Mesendoderm (in vitro differentiated cells): ENCODE measurements at regions not wholly inside any gene's neighbourhood (a gene's known extent, or its start where the extent isn't known, plus 50 kb on each side); places are given as distances from the start of the nearest gene placed in this dataset.

Source experiments
- DNase-seq: peaks from one replicate; pipeline ENCODE4 v3.0.0; 2013
- H2AK5ac ChIP-seq: 2 replicates; pipeline ENCODE4 v1.6.1; 2013; ENCODE audit warnings: low read length, inconsistent platforms
- H2BK120ac ChIP-seq: 2 replicates; pipeline ENCODE4 v1.6.1; 2013; ENCODE audit warnings: low read depth, mild to moderate bottlenecking, low read length, moderate library complexity, mixed read lengths
- H2BK15ac ChIP-seq: replicated peaks from 2 replicates; pipeline ENCODE4 v1.6.1; 2013; ENCODE audit warnings: low read depth, mild to moderate bottlenecking, moderate library complexity
- H2BK5ac ChIP-seq: 2 replicates; pipeline ENCODE4 v1.6.1; 2013; ENCODE audit warnings: low read length, inconsistent platforms
- H3K18ac ChIP-seq: 2 replicates; pipeline ENCODE4 v1.6.1; 2013; ENCODE audit warnings: mild to moderate bottlenecking, low read length, mixed read lengths
- H3K23ac ChIP-seq: one replicate; pipeline ENCODE4 v1.6.1; 2013; ENCODE audit warnings: low read length
- H3K27ac ChIP-seq: 2 replicates; pipeline ENCODE4 v1.5.1; 2013; ENCODE audit warnings: low read depth, mild to moderate bottlenecking, inconsistent platforms, low read length, moderate library complexity
- H3K27me3 ChIP-seq: 2 replicates; pipeline ENCODE4 v1.6.1; 2013; ENCODE audit warnings: low read length, control low read depth, mild to moderate bottlenecking, inconsistent platforms; ENCODE audit not compliant: insufficient read depth, poor library complexity
- H3K36me3 ChIP-seq: 2 replicates; pipeline ENCODE4 v1.6.1; 2013; ENCODE audit warnings: low read length, inconsistent platforms; ENCODE audit not compliant: control insufficient read depth, insufficient read depth
- H3K4ac ChIP-seq: one replicate; pipeline ENCODE4 v1.6.1; 2013; ENCODE audit warnings: low read depth, mild to moderate bottlenecking, low read length, moderate library complexity
- H3K4me1 ChIP-seq: 2 replicates; pipeline ENCODE4 v1.6.1; 2013; ENCODE audit warnings: low read depth, low read length, inconsistent platforms; ENCODE audit not compliant: control insufficient read depth
- H3K4me2 ChIP-seq: 2 replicates; pipeline ENCODE4 v1.6.1; 2013; ENCODE audit warnings: low read length
- H3K4me3 ChIP-seq: 2 replicates; pipeline ENCODE4 v1.5.1; 2013; ENCODE audit warnings: mild to moderate bottlenecking, low read length
- H3K56ac ChIP-seq: one replicate; pipeline ENCODE4 v1.6.1; 2013; ENCODE audit warnings: low read length
- H3K79me1 ChIP-seq: 2 replicates; pipeline ENCODE4 v1.6.1; 2013; ENCODE audit warnings: low read length, inconsistent platforms
- H3K79me2 ChIP-seq: 2 replicates; pipeline ENCODE4 v1.6.1; 2013; ENCODE audit warnings: mild to moderate bottlenecking, low read length; ENCODE audit not compliant: control insufficient read depth, insufficient read depth
- H3K9ac ChIP-seq: 2 replicates; pipeline ENCODE4 v1.6.1; 2013; ENCODE audit warnings: low read length, inconsistent platforms
- H4K5ac ChIP-seq: one replicate; pipeline ENCODE4 v1.6.1; 2013; ENCODE audit warnings: low read length
- H4K8ac ChIP-seq: one replicate; pipeline ENCODE4 v1.6.1; 2013; ENCODE audit warnings: low read depth, mild to moderate bottlenecking, control low read depth, low read length, moderate library complexity
- WGBS: extraction: QIAGEN DNeasy Blood & Tissue Kit; methylation state at CpG from one replicate; pipeline ENCODE4 v1.1.7; 2013; ENCODE audit warnings: low lambda C conversion rate, missing lambda C conversion rate; ENCODE audit not compliant: insufficient coverage; ENCODE audit errors: extremely low coverage; 5-methylcytosine and 5-hydroxymethylcytosine counted together

- Histone ChIP-seq H3K4me2 (no peak overlapping the region), H2BK15ac (no peak overlapping the region), H3K79me2 (no peaks in the 10 kb centered on the region), H4K8ac (no peak overlapping the region), H3K18ac (no peak overlapping the region), H2BK5ac (no peak overlapping the region), H4K5ac (no peak overlapping the region), H2BK120ac (no peak overlapping the region), H3K4me1 (no peaks in the 10 kb centered on the region), H2AK5ac (no peak overlapping the region), H3K79me1 (no peaks in the 10 kb centered on the region), H3K4ac (no peak overlapping the region), H3K36me3 (no peaks in the 10 kb centered on the region), H3K23ac (no peak overlapping the region), H3K27me3 (no peaks in the 10 kb centered on the region), H3K4me3 (no peak overlapping the region), H3K56ac (no peak overlapping the region), H3K9ac (no peak overlapping the region), H3K27ac (no peak overlapping the region)
- no peak for DNase-seq
- WGBS, result no CpG with 5 or more reads among the region's 14 CpGs
Observed at GRCh38 chr20:57786304-57786932, 76.6 kb upstream of the PMEPA1 start.

- Histone ChIP-seq H4K5ac (no peak overlapping the region), H2BK15ac (no peak overlapping the region), H3K36me3 (no peaks in the 10 kb centered on the region), H3K23ac (no peak overlapping the region), H3K79me2 (no peaks in the 10 kb centered on the region), H3K56ac (no peak overlapping the region), H3K4me1 (no peaks in the 10 kb centered on the region), H3K9ac (no peak overlapping the region), H3K4ac (no peak overlapping the region), H3K79me1 (no peaks in the 10 kb centered on the region), H3K27ac (no peak overlapping the region), H3K18ac (no peak overlapping the region), H2BK120ac (no peak overlapping the region), H3K4me2 (no peak overlapping the region), H3K4me3 (no peak overlapping the region), H2AK5ac (no peak overlapping the region), H4K8ac (no peak overlapping the region), H2BK5ac (no peak overlapping the region), H3K27me3 (no peaks in the 10 kb centered on the region)
- DNase-seq, result no peak
- no CpG with 5 or more reads among the region's 6 CpGs for WGBS
Observed at GRCh38 chr20:57785720-57786119, 75.9 kb upstream of the PMEPA1 start.

GRCh38 chr20:57785061-57785460, 75.2 kb upstream of the PMEPA1 start:
- no peaks in the 10 kb centered on the region for H3K79me2 ChIP-seq
- no peak for DNase-seq
- WGBS, result no CpG with 5 or more reads among the region's 4 CpGs

GRCh38 chr20:57783956-57784837, 74.4 kb upstream of the PMEPA1 start:
- H2BK5ac ChIP-seq, result no peak overlapping the region
- H3K56ac ChIP-seq, result no peak overlapping the region
- H3K79me2 ChIP-seq, result no peaks in the 10 kb centered on the region
- no peak overlapping the region for H2AK5ac ChIP-seq
- H3K4ac ChIP-seq, result no peak overlapping the region
- no peak overlapping the region for H3K4me2 ChIP-seq
- H3K18ac ChIP-seq, result no peak overlapping the region
- no peaks in the 10 kb centered on the region for H3K27me3 ChIP-seq
- no peak overlapping the region for H4K5ac ChIP-seq
- no peak overlapping the region for H2BK15ac ChIP-seq
- WGBS, result no CpG with 5 or more reads among the region's 10 CpGs
- H3K36me3 ChIP-seq, result no peaks in the 10 kb centered on the region
- no peaks in the 10 kb centered on the region for H3K4me1 ChIP-seq
- H2BK120ac ChIP-seq, result no peak overlapping the region
- no peak overlapping the region for H3K27ac ChIP-seq
- no peak overlapping the region for H3K9ac ChIP-seq
- DNase-seq, result no peak
- peak overlapping the region; percentile 89 for H3K23ac ChIP-seq
- H3K4me3 ChIP-seq, result no peak overlapping the region
- no peaks in the 10 kb centered on the region for H3K79me1 ChIP-seq
- H4K8ac ChIP-seq, result no peak overlapping the region

More at GRCh38 chr20:57785061-57785460, 75.2 kb upstream of the PMEPA1 start:
- H3K4me3 ChIP-seq, result no peak overlapping the region
- H3K18ac ChIP-seq, result no peak overlapping the region
- no peaks in the 10 kb centered on the region for H3K4me1 ChIP-seq
- no peak overlapping the region for H3K4ac ChIP-seq
- H3K36me3 ChIP-seq, result no peaks in the 10 kb centered on the region
- H3K27me3 ChIP-seq, result no peaks in the 10 kb centered on the region
- no peak overlapping the region for H3K9ac ChIP-seq
- H2BK120ac ChIP-seq, result no peak overlapping the region
- H3K4me2 ChIP-seq, result no peak overlapping the region
- H3K56ac ChIP-seq, result no peak overlapping the region
- H4K8ac ChIP-seq, result no peak overlapping the region
- H3K27ac ChIP-seq, result no peak overlapping the region
- no peak overlapping the region for H2BK15ac ChIP-seq
- H2AK5ac ChIP-seq, result no peak overlapping the region
- no peak overlapping the region for H2BK5ac ChIP-seq
- no peaks in the 10 kb centered on the region for H3K79me1 ChIP-seq
- H3K23ac ChIP-seq, result no peak overlapping the region
- no peak overlapping the region for H4K5ac ChIP-seq

- Histone ChIP-seq H2BK5ac (no peak overlapping the region), H3K27me3 (no peaks in the 10 kb centered on the region), H3K9ac (no peak overlapping the region), H3K4me1 (no peaks in the 10 kb centered on the region), H3K4me3 (no peak overlapping the region), H3K36me3 (no peaks in the 10 kb centered on the region), H3K4me2 (no peak overlapping the region), H2BK120ac (no peak overlapping the region), H3K79me1 (no peaks in the 10 kb centered on the region), H3K18ac (no peak overlapping the region), H3K4ac (no peak overlapping the region), H2AK5ac (no peak overlapping the region), H3K56ac (no peak overlapping the region), H4K8ac (no peak overlapping the region), H3K27ac (no peak overlapping the region), H3K79me2 (no peaks in the 10 kb centered on the region), H2BK15ac (no peak overlapping the region), H4K5ac (no peak overlapping the region), H3K23ac (peak overlapping the region; percentile 57)
- DNase-seq, result no peak
- WGBS, result no CpG with 5 or more reads among the region's 4 CpGs
Observed at GRCh38 chr20:57783196-57783595, 73.4 kb upstream of the PMEPA1 start.
